ENCODE measurements at regions not wholly inside any gene's neighbourhood (a gene's known extent, or its start where the extent isn't known, plus 50 kb on each side); places are given as distances from the start of the nearest gene placed in this dataset.

- Mint-ChIP-seq H3K36me3 (ENCODE audit: low read depth) (peaks cover 2% of the 10 kb centered on the region), H3K4me3 (no peak overlapping the region), H3K9me3 (peaks cover 2% of the 10 kb centered on the region), H3K27ac (no peak overlapping the region), H3K4me1 (peaks cover 19% of the 10 kb centered on the region), H3K27me3 (peaks cover 15% of the 10 kb centered on the region)
- DNase-seq = peak; percentile 62
- peak; percentile 80 for ATAC-seq
These were observed 50.0 kb upstream of the SLC19A1 start for GRCh38 chr21:45592208-45592619.

DNA sequence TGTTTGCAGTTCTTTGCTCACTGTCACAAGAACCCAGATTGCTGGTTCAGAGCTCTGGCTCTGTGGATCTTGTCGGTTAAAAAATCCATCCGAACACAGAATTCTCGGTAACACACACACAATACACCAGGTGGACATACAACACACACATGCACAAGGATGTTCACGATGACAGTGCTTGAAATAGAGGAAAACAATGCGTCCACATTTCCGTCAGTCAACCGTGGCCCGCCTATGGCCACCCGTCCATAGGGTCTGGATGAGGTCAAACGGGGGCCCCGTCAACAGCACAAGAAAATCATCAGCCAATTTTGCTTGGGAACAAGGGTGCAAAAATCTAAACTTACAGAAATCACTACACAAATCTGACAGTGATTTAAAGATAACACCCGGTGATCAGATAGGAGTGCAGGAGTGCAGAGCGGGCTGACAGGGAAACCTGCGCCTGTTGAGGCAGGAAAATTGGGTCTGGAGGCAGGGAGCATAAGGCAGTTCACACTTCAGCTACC lies 50.4 kb upstream of the SLC19A1 start:
- no peak for DNase-seq
- H3K4me3 Mint-ChIP-seq = no peak overlapping the region
- H3K4me1 Mint-ChIP-seq = peaks cover 19% of the 10 kb centered on the region
- H3K36me3 Mint-ChIP-seq (ENCODE audit: low read depth) = no peaks in the 10 kb centered on the region
- peaks cover 15% of the 10 kb centered on the region for H3K27me3 Mint-ChIP-seq
- no peak overlapping the region for H3K27ac Mint-ChIP-seq
- no peaks in the 10 kb centered on the region for H3K9me3 Mint-ChIP-seq
- ATAC-seq = no peak

GRCh38 chr21:45593162-45594022 lies 50.1 kb upstream of the PCBP3 start:
- no peaks in the 10 kb centered on the region for H3K36me3 Mint-ChIP-seq (ENCODE audit: low read depth)
- no peak overlapping the region for H3K4me3 Mint-ChIP-seq
- peaks cover 8% of the 10 kb centered on the region for H3K27me3 Mint-ChIP-seq
- H3K9me3 Mint-ChIP-seq = no peaks in the 10 kb centered on the region
- no peak overlapping the region for H3K27ac Mint-ChIP-seq
- ATAC-seq (no peak), DNase-seq (no peak)
- H3K4me1 Mint-ChIP-seq = peaks cover 19% of the 10 kb centered on the region

All from activated naive CD8-positive, alpha-beta T cell treated with anti-CD3 and anti-CD28 coated beads, Interleukin-2, amount 50 U/mL, for 24 hours (primary cell).